ENCODE measurements at regions not wholly inside any gene's neighbourhood (a gene's known extent, or its start where the extent isn't known, plus 50 kb on each side); places are given as distances from the start of the nearest gene placed in this dataset.

GRCh38 chr4:177853229-177853628 is 411.0 kb upstream of the AGA start:
- Histone ChIP-seq H3K9me3 (ENCODE audit: control insufficient read depth, low read length) (no peaks in the 10 kb centered on the region), H3K4me1 (ENCODE audit: control insufficient read depth, insufficient read depth, low read length, poor library complexity, severe bottlenecking) (no peaks in the 10 kb centered on the region), H3K27ac (ENCODE audit: low read depth, low read length, severe bottlenecking) (no peak overlapping the region), H3K4me3 (ENCODE audit: extremely low read depth, insufficient read depth, low read length, poor library complexity, severe bottlenecking) (no peak overlapping the region), H3K36me3 (ENCODE audit: control insufficient read depth, insufficient read depth, low read length) (no peaks in the 10 kb centered on the region)
- WGBS, 2 experiments (ENCODE audit: insufficient coverage in 2 of 2) = 97 to 100% methylated on average over 6 to 8 of the region's 8 CpGs

- WGBS, 2 experiments (ENCODE audit: insufficient coverage in 2 of 2) = 54 to 66% methylated on average over 3 of the region's 5 CpGs
- no peak overlapping the region for H3K27ac ChIP-seq (ENCODE audit: low read depth, low read length, severe bottlenecking)
- H3K4me3 ChIP-seq (ENCODE audit: extremely low read depth, insufficient read depth, low read length, poor library complexity, severe bottlenecking) = no peak overlapping the region
- H3K9me3 ChIP-seq (ENCODE audit: control insufficient read depth, low read length) = no peaks in the 10 kb centered on the region
- no peaks in the 10 kb centered on the region for H3K4me1 ChIP-seq (ENCODE audit: control insufficient read depth, insufficient read depth, low read length, poor library complexity, severe bottlenecking)
- no peaks in the 10 kb centered on the region for H3K36me3 ChIP-seq (ENCODE audit: control insufficient read depth, insufficient read depth, low read length)
These were observed 413.4 kb upstream of the AGA start for GRCh38 chr4:177855507-177856197.

DNA sequence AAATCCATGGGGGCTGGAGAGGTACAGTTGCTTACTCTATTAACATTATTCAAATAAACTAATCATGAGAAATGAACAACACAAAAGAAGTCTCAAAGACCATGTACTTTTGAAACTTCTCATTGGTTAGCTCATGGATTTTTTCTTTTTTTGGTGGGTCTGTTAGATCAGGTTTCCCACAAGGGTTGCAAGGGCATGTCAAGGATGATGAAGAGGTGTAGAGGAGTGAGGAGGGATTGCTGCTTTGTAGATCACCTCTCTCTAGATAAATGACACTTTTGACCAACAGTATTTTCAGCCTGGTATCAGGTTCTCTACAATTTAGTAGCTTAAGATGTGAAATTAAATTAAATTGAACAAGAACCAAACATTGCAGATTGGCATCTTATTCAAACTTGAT is 417.9 kb upstream of the AGA start:
- Histone ChIP-seq H3K4me1 (ENCODE audit: control insufficient read depth, insufficient read depth, low read length, poor library complexity, severe bottlenecking) (no peaks in the 10 kb centered on the region), H3K36me3 (ENCODE audit: control insufficient read depth, insufficient read depth, low read length) (no peaks in the 10 kb centered on the region), H3K4me3 (ENCODE audit: extremely low read depth, insufficient read depth, low read length, poor library complexity, severe bottlenecking) (no peak overlapping the region), H3K27ac (ENCODE audit: low read depth, low read length, severe bottlenecking) (no peak overlapping the region), H3K9me3 (ENCODE audit: control insufficient read depth, low read length) (no peaks in the 10 kb centered on the region)

- Histone ChIP-seq H3K4me3 (ENCODE audit: extremely low read depth, insufficient read depth, low read length, poor library complexity, severe bottlenecking) (no peak overlapping the region), H3K36me3 (ENCODE audit: control insufficient read depth, insufficient read depth, low read length) (no peaks in the 10 kb centered on the region), H3K4me1 (ENCODE audit: control insufficient read depth, insufficient read depth, low read length, poor library complexity, severe bottlenecking) (no peaks in the 10 kb centered on the region), H3K9me3 (ENCODE audit: control insufficient read depth, low read length) (no peaks in the 10 kb centered on the region), H3K27ac (ENCODE audit: low read depth, low read length, severe bottlenecking) (no peak overlapping the region)
- 87 to 96% methylated on average over 16 to 18 of the region's 18 CpGs for WGBS, 2 experiments (ENCODE audit: insufficient coverage in 2 of 2)
These were observed 419.4 kb upstream of the AGA start for GRCh38 chr4:177861551-177862094.

- H3K27ac ChIP-seq (ENCODE audit: low read depth, low read length, severe bottlenecking) = no peak overlapping the region
- no peaks in the 10 kb centered on the region for H3K36me3 ChIP-seq (ENCODE audit: control insufficient read depth, insufficient read depth, low read length)
- no peak overlapping the region for H3K4me3 ChIP-seq (ENCODE audit: extremely low read depth, insufficient read depth, low read length, poor library complexity, severe bottlenecking)
- no peaks in the 10 kb centered on the region for H3K4me1 ChIP-seq (ENCODE audit: control insufficient read depth, insufficient read depth, low read length, poor library complexity, severe bottlenecking)
- no peaks in the 10 kb centered on the region for H3K9me3 ChIP-seq (ENCODE audit: control insufficient read depth, low read length)
- 92 to 96% methylated on average over 17 to 19 of the region's 19 CpGs for WGBS, 2 experiments (ENCODE audit: insufficient coverage in 2 of 2)
These were observed 420.4 kb upstream of the AGA start for GRCh38 chr4:177862541-177863176.

DNA sequence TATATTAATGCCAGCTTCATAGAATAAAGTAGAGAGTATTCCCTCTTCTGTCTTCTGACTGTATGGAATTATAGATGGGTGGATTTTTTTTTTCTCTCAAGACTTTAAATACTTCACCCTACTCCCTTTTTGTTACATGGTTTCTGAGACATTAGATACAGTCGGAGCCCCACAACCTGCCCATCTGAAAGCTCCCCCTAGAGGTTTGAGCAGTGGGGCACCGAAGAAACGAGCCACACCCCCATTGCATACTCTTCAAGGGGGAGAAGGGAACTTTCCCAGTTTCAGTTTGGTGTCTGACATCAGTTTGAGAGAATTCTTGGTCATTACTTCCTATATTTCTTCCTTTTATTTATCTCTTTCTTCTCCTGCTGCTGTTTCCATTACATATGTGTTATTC is 437.6 kb upstream of the AGA start:
- no peak overlapping the region for H3K27ac ChIP-seq (ENCODE audit: low read depth, low read length, severe bottlenecking)
- no peaks in the 10 kb centered on the region for H3K9me3 ChIP-seq (ENCODE audit: control insufficient read depth, low read length)
- H3K4me1 ChIP-seq (ENCODE audit: control insufficient read depth, insufficient read depth, low read length, poor library complexity, severe bottlenecking) = no peaks in the 10 kb centered on the region
- no peak overlapping the region for H3K4me3 ChIP-seq (ENCODE audit: extremely low read depth, insufficient read depth, low read length, poor library complexity, severe bottlenecking)
- H3K36me3 ChIP-seq (ENCODE audit: control insufficient read depth, insufficient read depth, low read length) = no peaks in the 10 kb centered on the region
- 80% methylated on average over 1 of the region's 3 CpGs; no CpG with 5 or more reads in 1 of the 2 experiments for WGBS, 2 experiments (ENCODE audit: insufficient coverage in 2 of 2)

DNA sequence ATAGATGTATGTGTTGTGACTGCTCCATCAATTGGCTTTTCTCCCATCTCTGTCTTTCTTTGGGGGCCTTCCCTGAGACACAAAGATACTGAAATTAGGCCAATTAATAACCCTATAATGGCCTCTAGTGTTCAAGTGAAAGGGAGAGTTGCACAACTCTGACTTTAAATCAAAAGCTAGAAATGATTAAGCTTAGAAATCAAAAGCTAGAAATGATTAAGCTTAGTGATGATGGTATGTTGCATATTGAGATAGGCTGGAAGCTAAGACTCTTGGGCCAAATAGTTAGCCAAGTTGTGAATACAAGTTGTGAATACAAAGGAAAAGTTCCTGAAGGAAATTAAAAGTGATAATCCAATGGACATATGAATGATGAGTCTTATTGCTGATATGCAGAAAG is 452.9 kb upstream of the AGA start:
- H3K4me1 ChIP-seq (ENCODE audit: control insufficient read depth, insufficient read depth, low read length, poor library complexity, severe bottlenecking) = no peaks in the 10 kb centered on the region
- H3K36me3 ChIP-seq (ENCODE audit: control insufficient read depth, insufficient read depth, low read length) = no peaks in the 10 kb centered on the region
- H3K27ac ChIP-seq (ENCODE audit: low read depth, low read length, severe bottlenecking) = no peak overlapping the region
- H3K4me3 ChIP-seq (ENCODE audit: extremely low read depth, insufficient read depth, low read length, poor library complexity, severe bottlenecking) = no peak overlapping the region
- no peaks in the 10 kb centered on the region for H3K9me3 ChIP-seq (ENCODE audit: control insufficient read depth, low read length)

- Histone ChIP-seq H3K36me3 (ENCODE audit: control insufficient read depth, insufficient read depth, low read length) (no peaks in the 10 kb centered on the region), H3K4me3 (ENCODE audit: extremely low read depth, insufficient read depth, low read length, poor library complexity, severe bottlenecking) (no peak overlapping the region), H3K27ac (ENCODE audit: low read depth, low read length, severe bottlenecking) (no peak overlapping the region), H3K4me1 (ENCODE audit: control insufficient read depth, insufficient read depth, low read length, poor library complexity, severe bottlenecking) (no peaks in the 10 kb centered on the region), H3K9me3 (ENCODE audit: control insufficient read depth, low read length) (no peaks in the 10 kb centered on the region)
These were observed 459.5 kb upstream of the AGA start for GRCh38 chr4:177901786-177902185.

GRCh38 chr4:177902386-177902785 is 460.1 kb upstream of the AGA start:
- H3K4me3 ChIP-seq (ENCODE audit: extremely low read depth, insufficient read depth, low read length, poor library complexity, severe bottlenecking) = no peak overlapping the region
- H3K9me3 ChIP-seq (ENCODE audit: control insufficient read depth, low read length) = no peaks in the 10 kb centered on the region
- no CpG with 5 or more reads among the region's 1 CpG for WGBS, 2 experiments (ENCODE audit: insufficient coverage in 2 of 2)
- H3K4me1 ChIP-seq (ENCODE audit: control insufficient read depth, insufficient read depth, low read length, poor library complexity, severe bottlenecking) = peaks cover 3% of the 10 kb centered on the region
- H3K36me3 ChIP-seq (ENCODE audit: control insufficient read depth, insufficient read depth, low read length) = no peaks in the 10 kb centered on the region
- no peak overlapping the region for H3K27ac ChIP-seq (ENCODE audit: low read depth, low read length, severe bottlenecking)

DNA sequence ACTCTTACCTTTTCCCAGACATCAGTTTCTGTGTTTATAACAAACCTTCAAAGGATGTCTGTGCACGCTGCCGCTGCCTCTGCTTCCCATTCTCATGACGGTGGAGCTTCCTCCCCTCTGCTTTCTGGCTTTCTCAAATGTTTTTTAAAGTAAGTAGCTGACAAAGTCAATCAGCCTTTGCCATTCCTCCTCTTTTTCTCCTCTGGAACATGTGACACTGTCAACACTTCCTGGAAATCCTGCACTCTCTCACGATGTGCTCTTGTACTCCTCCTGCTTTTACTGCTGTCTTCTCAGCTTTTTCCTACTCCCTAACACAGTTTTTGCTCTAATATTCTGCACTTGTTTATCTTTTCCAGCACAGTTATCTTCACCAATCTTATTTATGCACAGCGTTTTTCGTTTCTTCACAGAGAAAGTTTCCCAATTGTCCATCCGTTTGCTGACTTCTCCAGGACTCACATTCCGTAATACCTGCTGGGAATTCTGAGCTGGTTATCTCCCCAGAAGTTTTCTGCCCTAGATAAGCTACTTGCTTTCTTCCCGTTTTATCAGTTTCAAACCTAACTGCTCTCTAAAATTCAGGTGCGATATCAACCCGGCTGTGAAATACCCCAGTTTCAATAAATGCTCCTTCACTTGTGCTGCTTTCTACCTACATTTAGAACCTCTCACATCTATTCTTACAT is 465.6 kb upstream of the AGA start:
- no peak overlapping the region for H3K4me3 ChIP-seq (ENCODE audit: extremely low read depth, insufficient read depth, low read length, poor library complexity, severe bottlenecking)
- 60 to 66% methylated on average over 11 of the region's 11 CpGs for WGBS, 2 experiments (ENCODE audit: insufficient coverage in 2 of 2)
- no peaks in the 10 kb centered on the region for H3K9me3 ChIP-seq (ENCODE audit: control insufficient read depth, low read length)
- H3K4me1 ChIP-seq (ENCODE audit: control insufficient read depth, insufficient read depth, low read length, poor library complexity, severe bottlenecking) = peaks cover 9% of the 10 kb centered on the region
- H3K27ac ChIP-seq (ENCODE audit: low read depth, low read length, severe bottlenecking) = peak overlapping the region; percentile 83
- H3K36me3 ChIP-seq (ENCODE audit: control insufficient read depth, insufficient read depth, low read length) = no peaks in the 10 kb centered on the region

- Histone ChIP-seq H3K4me3 (ENCODE audit: extremely low read depth, insufficient read depth, low read length, poor library complexity, severe bottlenecking) (no peak overlapping the region), H3K36me3 (ENCODE audit: control insufficient read depth, insufficient read depth, low read length) (no peaks in the 10 kb centered on the region), H3K9me3 (ENCODE audit: control insufficient read depth, low read length) (no peaks in the 10 kb centered on the region), H3K4me1 (ENCODE audit: control insufficient read depth, insufficient read depth, low read length, poor library complexity, severe bottlenecking) (no peaks in the 10 kb centered on the region), H3K27ac (ENCODE audit: low read depth, low read length, severe bottlenecking) (no peak overlapping the region)
- WGBS, 2 experiments (ENCODE audit: insufficient coverage in 2 of 2) = no CpG with 5 or more reads among the region's 1 CpG
These were observed 479.5 kb upstream of the AGA start for GRCh38 chr4:177921715-177922114.

All from mesodermal cell (in vitro differentiated cells).